ENCODE measurements at regions not wholly inside any gene's neighbourhood (a gene's known extent, or its start where the extent isn't known, plus 50 kb on each side); places are given as distances from the start of the nearest gene placed in this dataset.

DNA sequence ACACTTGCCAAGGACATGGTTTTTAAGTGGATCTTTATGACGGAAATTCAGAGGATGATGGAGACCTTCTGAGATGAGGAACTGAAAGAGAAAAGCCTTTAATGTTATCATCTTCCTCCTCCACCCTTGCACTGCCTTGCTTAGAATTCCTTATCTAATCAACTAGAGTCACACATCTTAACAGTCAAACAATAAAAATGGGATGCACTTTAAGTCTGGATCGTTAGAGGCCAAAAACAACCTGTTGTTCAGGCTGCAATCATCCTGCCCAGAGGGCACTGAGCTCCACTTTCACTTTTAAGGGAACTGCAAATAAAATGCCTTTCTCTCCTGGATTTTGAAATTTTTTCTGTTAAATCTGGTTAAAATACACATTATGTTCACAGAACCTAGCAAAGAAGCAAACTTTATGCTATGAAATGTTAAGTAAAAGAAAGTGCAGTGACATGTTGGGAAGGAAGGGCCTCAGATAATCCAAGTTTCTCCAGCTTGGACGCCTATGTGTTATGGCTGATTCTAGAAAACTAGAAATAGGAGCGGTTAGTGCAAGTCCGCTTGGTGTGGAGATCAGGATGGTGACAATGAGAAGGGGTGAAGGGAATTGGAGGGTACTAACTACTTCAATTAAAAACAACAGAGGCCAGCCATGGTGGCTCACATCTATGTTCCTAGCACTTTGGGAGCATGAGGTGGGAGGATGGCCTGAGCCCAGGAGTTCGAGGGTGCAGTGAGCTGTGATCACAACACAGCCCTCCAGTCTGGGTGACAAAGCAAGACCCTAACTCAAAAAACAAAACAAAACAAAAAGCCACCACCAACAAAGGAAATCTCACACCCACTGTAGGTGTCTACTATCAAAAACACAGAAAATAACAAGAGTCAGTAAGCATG lies 66.4 kb upstream of the KIF13A start:
- Histone ChIP-seq H3K27me3 (ENCODE audit: control insufficient read depth in 3 of 3, insufficient read depth in 3 of 3, low read depth in 1 of 3, low read length in 3 of 3) (no peaks in the 10 kb centered on the region), H4K91ac (ENCODE audit: low read depth, low read length, poor library complexity) (no peak overlapping the region), H4K8ac (ENCODE audit: low read depth, low read length) (no peak overlapping the region), H3K4ac (ENCODE audit: low read length) (no peak overlapping the region), H3K23ac (ENCODE audit: low read depth, low read length, poor library complexity) (no peak overlapping the region), H3K79me1 (ENCODE audit: low read depth, low read length) (no peaks in the 10 kb centered on the region), H3K4me3 (ENCODE audit: low read length in 2 of 2) (no peak overlapping the region), H3K9me3 (replicated peaks in 1 of 2; ENCODE audit: control insufficient read depth in 2 of 2, insufficient read depth in 1 of 2, low read depth in 1 of 2, low read length in 2 of 2) (no peaks in the 10 kb centered on the region), H3K4me2 (ENCODE audit: insufficient read depth, low read length, poor library complexity, severe bottlenecking) (no peak overlapping the region), H3K18ac (ENCODE audit: low read length) (no peak overlapping the region), H2AK5ac (ENCODE audit: low read depth, low read length) (no peak overlapping the region), H2BK12ac (ENCODE audit: low read length) (no peak overlapping the region), H2BK5ac (ENCODE audit: low read length) (no peak overlapping the region), H3K36me3 (replicated peaks in 1 of 2; ENCODE audit: control insufficient read depth in 2 of 2, insufficient read depth in 2 of 2, low read length in 2 of 2) (no peaks in the 10 kb centered on the region), H3K27ac (replicated peaks; ENCODE audit: low read length) (no peak overlapping the region), H2AFZ (ENCODE audit: low read length) (no peak overlapping the region), H3K4me1 (ENCODE audit: control insufficient read depth in 2 of 2, insufficient read depth in 1 of 2, low read depth in 1 of 2, low read length in 2 of 2) (no peaks in the 10 kb centered on the region), H2BK15ac (ENCODE audit: low read length) (no peak overlapping the region), H3K9ac (ENCODE audit: low read depth, low read length, poor library complexity) (no peak overlapping the region), H2BK120ac (ENCODE audit: low read depth, low read length) (no peak overlapping the region), H3K14ac (ENCODE audit: low read length) (no peak overlapping the region)
- no peak for DNase-seq (ENCODE audit: low spot score)
- no CpG with 5 or more reads among the region's 6 CpGs for WGBS, 2 donors (ENCODE audit: extremely low coverage in 2 of 2, insufficient read length in 2 of 2, insufficient replicate concordance in 1 of 2)

DNA sequence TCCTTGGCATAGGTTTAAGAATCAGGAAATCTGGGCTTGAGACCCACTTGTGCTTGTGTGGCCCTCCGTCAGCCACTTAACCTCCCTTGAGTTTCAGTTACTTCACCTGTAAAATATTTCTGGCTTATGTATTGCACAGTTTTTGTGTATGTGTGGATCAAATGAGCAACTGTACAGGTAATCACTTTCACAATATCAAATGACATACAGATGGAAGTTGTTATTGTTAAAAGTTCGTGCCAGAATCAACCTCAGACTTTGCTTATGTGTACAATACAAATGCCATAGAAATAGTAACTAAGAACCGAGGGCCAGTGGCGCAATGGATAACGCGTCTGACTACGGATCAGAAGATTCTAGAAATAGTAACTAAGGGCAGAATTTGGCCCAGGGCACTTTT lies 65.6 kb upstream of the KIF13A start:
- Histone ChIP-seq H3K4ac (ENCODE audit: low read length) (no peak overlapping the region), H2BK5ac (ENCODE audit: low read length) (no peak overlapping the region)
- no CpG with 5 or more reads among the region's 7 CpGs for WGBS, 2 donors (ENCODE audit: extremely low coverage in 2 of 2, insufficient read length in 2 of 2, insufficient replicate concordance in 1 of 2)

DNA sequence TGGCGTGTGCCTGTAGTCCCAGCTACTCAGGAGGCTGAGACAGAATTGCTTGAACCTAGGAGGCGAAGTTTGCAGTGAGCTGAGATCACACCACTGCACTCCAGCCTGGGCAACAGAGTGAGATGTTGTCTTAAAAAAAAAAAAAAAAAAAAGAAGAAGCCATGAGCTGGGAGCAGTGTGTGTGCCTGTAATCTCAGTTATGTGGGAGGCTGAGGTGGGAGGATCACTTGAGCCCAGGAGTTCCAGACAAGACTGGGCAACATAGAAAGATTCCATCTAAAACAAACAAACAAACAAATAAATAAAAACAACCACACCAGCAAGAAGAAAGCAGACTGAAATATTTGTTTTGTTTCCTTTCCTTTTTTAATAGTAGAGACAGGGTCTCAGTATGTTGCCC lies 62.2 kb upstream of the KIF13A start:
- Histone ChIP-seq H3K27me3 (ENCODE audit: control insufficient read depth in 3 of 3, insufficient read depth in 3 of 3, low read depth in 1 of 3, low read length in 3 of 3) (no peaks in the 10 kb centered on the region), H2AFZ (ENCODE audit: low read length) (no peak overlapping the region), H3K14ac (ENCODE audit: low read length) (no peak overlapping the region), H2BK5ac (ENCODE audit: low read length) (no peak overlapping the region), H3K79me1 (ENCODE audit: low read depth, low read length) (no peaks in the 10 kb centered on the region), H3K9me3 (replicated peaks in 1 of 2; ENCODE audit: control insufficient read depth in 2 of 2, insufficient read depth in 1 of 2, low read depth in 1 of 2, low read length in 2 of 2) (no peaks in the 10 kb centered on the region), H3K27ac (replicated peaks; ENCODE audit: low read length) (no peak overlapping the region), H4K8ac (ENCODE audit: low read depth, low read length) (no peak overlapping the region), H3K18ac (ENCODE audit: low read length) (no peak overlapping the region), H2BK120ac (ENCODE audit: low read depth, low read length) (no peak overlapping the region), H3K4ac (ENCODE audit: low read length) (no peak overlapping the region), H2BK15ac (ENCODE audit: low read length) (no peak overlapping the region), H3K4me1 (ENCODE audit: control insufficient read depth in 2 of 2, insufficient read depth in 1 of 2, low read depth in 1 of 2, low read length in 2 of 2) (no peaks in the 10 kb centered on the region), H2BK12ac (ENCODE audit: low read length) (no peak overlapping the region), H3K23ac (ENCODE audit: low read depth, low read length, poor library complexity) (no peak overlapping the region), H3K36me3 (replicated peaks in 1 of 2; ENCODE audit: control insufficient read depth in 2 of 2, insufficient read depth in 2 of 2, low read length in 2 of 2) (no peaks in the 10 kb centered on the region), H3K9ac (ENCODE audit: low read depth, low read length, poor library complexity) (no peak overlapping the region), H3K4me3 (ENCODE audit: low read length in 2 of 2) (no peak overlapping the region), H3K4me2 (ENCODE audit: insufficient read depth, low read length, poor library complexity, severe bottlenecking) (no peak overlapping the region), H4K91ac (ENCODE audit: low read depth, low read length, poor library complexity) (no peak overlapping the region), H2AK5ac (ENCODE audit: low read depth, low read length) (no peak overlapping the region)
- DNase-seq (ENCODE audit: low spot score): no peak
- WGBS, 2 donors (ENCODE audit: extremely low coverage in 2 of 2, insufficient read length in 2 of 2, insufficient replicate concordance in 1 of 2): no CpG with 5 or more reads among the region's 2 CpGs

More for the DNA sequence above, 65.6 kb upstream of the KIF13A start:
- Histone ChIP-seq H3K4me1 (ENCODE audit: control insufficient read depth in 2 of 2, insufficient read depth in 1 of 2, low read depth in 1 of 2, low read length in 2 of 2) (no peaks in the 10 kb centered on the region), H3K27ac (replicated peaks; ENCODE audit: low read length) (no peak overlapping the region), H3K4me2 (ENCODE audit: insufficient read depth, low read length, poor library complexity, severe bottlenecking) (no peak overlapping the region), H3K18ac (ENCODE audit: low read length) (no peak overlapping the region), H3K79me1 (ENCODE audit: low read depth, low read length) (no peaks in the 10 kb centered on the region), H3K23ac (ENCODE audit: low read depth, low read length, poor library complexity) (no peak overlapping the region), H3K36me3 (replicated peaks in 1 of 2; ENCODE audit: control insufficient read depth in 2 of 2, insufficient read depth in 2 of 2, low read length in 2 of 2) (no peaks in the 10 kb centered on the region), H3K9me3 (replicated peaks in 1 of 2; ENCODE audit: control insufficient read depth in 2 of 2, insufficient read depth in 1 of 2, low read depth in 1 of 2, low read length in 2 of 2) (no peaks in the 10 kb centered on the region), H4K8ac (ENCODE audit: low read depth, low read length) (no peak overlapping the region), H3K4me3 (ENCODE audit: low read length in 2 of 2) (no peak overlapping the region), H2AK5ac (ENCODE audit: low read depth, low read length) (no peak overlapping the region), H2BK12ac (ENCODE audit: low read length) (no peak overlapping the region), H2BK120ac (ENCODE audit: low read depth, low read length) (no peak overlapping the region), H3K9ac (ENCODE audit: low read depth, low read length, poor library complexity) (no peak overlapping the region), H2AFZ (ENCODE audit: low read length) (no peak overlapping the region), H4K91ac (ENCODE audit: low read depth, low read length, poor library complexity) (no peak overlapping the region), H2BK15ac (ENCODE audit: low read length) (no peak overlapping the region), H3K27me3 (ENCODE audit: control insufficient read depth in 3 of 3, insufficient read depth in 3 of 3, low read depth in 1 of 3, low read length in 3 of 3) (no peaks in the 10 kb centered on the region), H3K14ac (ENCODE audit: low read length) (no peak overlapping the region)
- no peak for DNase-seq (ENCODE audit: low spot score)

DNA sequence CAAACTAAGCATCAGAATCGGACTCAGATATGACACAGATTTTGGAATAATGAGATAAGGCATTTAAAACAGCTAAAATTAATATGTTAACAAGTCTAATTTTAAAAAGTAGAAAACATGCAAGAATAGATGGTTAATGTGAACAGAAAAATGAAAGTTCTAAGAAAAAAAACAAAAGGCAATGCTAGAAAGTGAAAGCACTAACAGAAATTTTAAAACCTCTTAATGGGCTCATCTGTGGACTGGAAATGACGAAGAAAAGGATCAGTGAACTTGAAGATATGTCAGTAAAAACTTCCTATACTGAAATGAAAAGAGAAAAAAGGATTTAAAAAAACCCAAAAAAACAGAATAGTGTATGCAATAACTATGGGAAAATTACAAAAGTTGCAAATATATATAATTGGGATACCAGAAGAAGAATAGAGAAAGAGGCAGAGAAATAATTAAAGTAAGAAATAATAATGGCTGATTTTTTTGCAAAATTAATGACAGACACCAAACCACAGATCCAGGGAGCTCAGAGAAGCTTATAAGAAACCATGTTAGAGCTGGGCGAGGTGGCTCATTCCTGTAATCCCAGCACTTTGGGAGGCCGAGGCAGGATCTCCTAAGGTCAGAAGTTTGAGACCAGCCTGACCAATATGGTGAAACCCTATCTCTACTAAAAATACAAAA lies 61.7 kb upstream of the KIF13A start:
- DNase-seq (ENCODE audit: low spot score): no peak
- Histone ChIP-seq H3K79me1 (ENCODE audit: low read depth, low read length) (no peaks in the 10 kb centered on the region), H2BK120ac (ENCODE audit: low read depth, low read length) (no peak overlapping the region), H4K8ac (ENCODE audit: low read depth, low read length) (no peak overlapping the region), H4K91ac (ENCODE audit: low read depth, low read length, poor library complexity) (no peak overlapping the region), H3K9ac (ENCODE audit: low read depth, low read length, poor library complexity) (no peak overlapping the region), H3K9me3 (replicated peaks in 1 of 2; ENCODE audit: control insufficient read depth in 2 of 2, insufficient read depth in 1 of 2, low read depth in 1 of 2, low read length in 2 of 2) (no peaks in the 10 kb centered on the region), H2AK5ac (ENCODE audit: low read depth, low read length) (no peak overlapping the region), H3K27ac (replicated peaks; ENCODE audit: low read length) (no peak overlapping the region), H3K14ac (ENCODE audit: low read length) (no peak overlapping the region), H2BK5ac (ENCODE audit: low read length) (no peak overlapping the region), H3K4me2 (ENCODE audit: insufficient read depth, low read length, poor library complexity, severe bottlenecking) (no peak overlapping the region), H2BK12ac (ENCODE audit: low read length) (no peak overlapping the region), H3K27me3 (ENCODE audit: control insufficient read depth in 3 of 3, insufficient read depth in 3 of 3, low read depth in 1 of 3, low read length in 3 of 3) (no peaks in the 10 kb centered on the region), H3K4ac (ENCODE audit: low read length) (no peak overlapping the region), H2AFZ (ENCODE audit: low read length) (no peak overlapping the region), H2BK15ac (ENCODE audit: low read length) (no peak overlapping the region), H3K36me3 (replicated peaks in 1 of 2; ENCODE audit: control insufficient read depth in 2 of 2, insufficient read depth in 2 of 2, low read length in 2 of 2) (no peaks in the 10 kb centered on the region), H3K18ac (ENCODE audit: low read length) (no peak overlapping the region), H3K4me3 (ENCODE audit: low read length in 2 of 2) (no peak overlapping the region), H3K23ac (ENCODE audit: low read depth, low read length, poor library complexity) (no peak overlapping the region), H3K4me1 (ENCODE audit: control insufficient read depth in 2 of 2, insufficient read depth in 1 of 2, low read depth in 1 of 2, low read length in 2 of 2) (no peaks in the 10 kb centered on the region)
- no CpG with 5 or more reads among the region's 4 CpGs for WGBS, 2 donors (ENCODE audit: extremely low coverage in 2 of 2, insufficient read length in 2 of 2, insufficient replicate concordance in 1 of 2)
